ENCODE measurements at regions not wholly inside any gene's neighbourhood (a gene's known extent, or its start where the extent isn't known, plus 50 kb on each side); places are given as distances from the start of the nearest gene placed in this dataset.

- Mint-ChIP-seq H3K27ac (no peak overlapping the region), H3K27me3 (ENCODE audit: insufficient read depth, low read depth) (peaks cover 2% of the 10 kb centered on the region), H3K36me3 (no peaks in the 10 kb centered on the region), H3K4me3 (no peak overlapping the region), H3K9me3 (no peaks in the 10 kb centered on the region), H3K4me1 (no peaks in the 10 kb centered on the region)
- no peaks in the 10 kb centered on the region for H3K4me1 ChIP-seq
- no peaks in the 10 kb centered on the region for H4K20me1 ChIP-seq (ENCODE audit: low read depth)
- H3K27ac ChIP-seq: no peak overlapping the region
- H3K27me3 ChIP-seq: no peaks in the 10 kb centered on the region
- no peaks in the 10 kb centered on the region for H3F3A ChIP-seq (ENCODE audit: low read depth)
- no peak overlapping the region for H3K4me2 ChIP-seq
- no peaks in the 10 kb centered on the region for H3K36me3 ChIP-seq
- no peak for DNase-seq (ENCODE audit: low spot score)
- H2AFZ ChIP-seq (replicated peaks): no peak overlapping the region
- H3K9me3 ChIP-seq (ENCODE audit: low read depth): no peaks in the 10 kb centered on the region
- TF ChIP-seq CTCF (IDR thresholded peaks at IDR 0.05) (no peak), EZH2 (IDR thresholded peaks at IDR 0.05) (no peak)
- no peak overlapping the region for H3K9ac ChIP-seq
- no peak overlapping the region for H3K4me3 ChIP-seq
- H3K79me2 ChIP-seq (ENCODE audit: low read depth): no peaks in the 10 kb centered on the region
Measured at GRCh38 chr1:191851799-191852595, 306.3 kb upstream of the RGS18 start.

GRCh38 chr1:191852907-191853306 is 305.4 kb upstream of the RGS18 start:
- no peak overlapping the region for H3K4me2 ChIP-seq
- no peaks in the 10 kb centered on the region for H4K20me1 ChIP-seq (ENCODE audit: low read depth)
- no peak overlapping the region for H3K4me3 Mint-ChIP-seq
- no peaks in the 10 kb centered on the region for H3K79me2 ChIP-seq (ENCODE audit: low read depth)
- no peaks in the 10 kb centered on the region for H3K9me3 Mint-ChIP-seq
- H3K4me3 ChIP-seq: no peak overlapping the region
- peaks cover 2% of the 10 kb centered on the region for H3K27me3 Mint-ChIP-seq (ENCODE audit: insufficient read depth, low read depth)
- H3K27ac Mint-ChIP-seq: no peak overlapping the region
- H3K4me1 ChIP-seq: no peaks in the 10 kb centered on the region
- H3K36me3 Mint-ChIP-seq: no peaks in the 10 kb centered on the region
- no peak overlapping the region for H3K9ac ChIP-seq
- H3K9me3 ChIP-seq (ENCODE audit: low read depth): no peaks in the 10 kb centered on the region
- no peaks in the 10 kb centered on the region for H3K27me3 ChIP-seq
- H2AFZ ChIP-seq (replicated peaks): no peak overlapping the region
- no peaks in the 10 kb centered on the region for H3F3A ChIP-seq (ENCODE audit: low read depth)
- H3K36me3 ChIP-seq: no peaks in the 10 kb centered on the region
- DNase-seq (ENCODE audit: low spot score): no peak
- H3K27ac ChIP-seq: no peak overlapping the region
- H3K4me1 Mint-ChIP-seq: no peaks in the 10 kb centered on the region
- TF ChIP-seq CTCF (IDR thresholded peaks at IDR 0.05) (no peak), EZH2phosphoT487 (IDR thresholded peaks at IDR 0.05) (no peak), EZH2 (IDR thresholded peaks at IDR 0.05) (no peak)

- DNase-seq (ENCODE audit: low spot score): no peak
- TF ChIP-seq EZH2 (IDR thresholded peaks at IDR 0.05): no peak
- TF ChIP-seq CTCF (IDR thresholded peaks at IDR 0.05): no peak
- TF ChIP-seq EZH2phosphoT487 (IDR thresholded peaks at IDR 0.05): no peak
- H3K27me3 Mint-ChIP-seq (ENCODE audit: insufficient read depth, low read depth): peaks cover 2% of the 10 kb centered on the region
- H3F3A ChIP-seq (ENCODE audit: low read depth): no peaks in the 10 kb centered on the region
- no peaks in the 10 kb centered on the region for H3K27me3 ChIP-seq
- no peaks in the 10 kb centered on the region for H3K79me2 ChIP-seq (ENCODE audit: low read depth)
- H3K36me3 ChIP-seq: no peaks in the 10 kb centered on the region
- no peaks in the 10 kb centered on the region for H3K4me1 ChIP-seq
- H4K20me1 ChIP-seq (ENCODE audit: low read depth): no peaks in the 10 kb centered on the region
- no peak overlapping the region for H3K27ac ChIP-seq
- H3K4me3 ChIP-seq: no peak overlapping the region
- no peak overlapping the region for H3K4me2 ChIP-seq
- H3K9me3 ChIP-seq (ENCODE audit: low read depth): no peaks in the 10 kb centered on the region
- H3K36me3 Mint-ChIP-seq: no peaks in the 10 kb centered on the region
- H3K4me3 Mint-ChIP-seq: no peak overlapping the region
- no peak overlapping the region for H3K9ac ChIP-seq
- H2AFZ ChIP-seq (replicated peaks): no peak overlapping the region
- H3K27ac Mint-ChIP-seq: no peak overlapping the region
- no peaks in the 10 kb centered on the region for H3K9me3 Mint-ChIP-seq
- H3K4me1 Mint-ChIP-seq: no peaks in the 10 kb centered on the region
Measured at GRCh38 chr1:191857600-191857999, 300.7 kb upstream of the RGS18 start.
